ENCODE measurements at regions not wholly inside any gene's neighbourhood (a gene's known extent, or its start where the extent isn't known, plus 50 kb on each side); places are given as distances from the start of the nearest gene placed in this dataset.

DNA sequence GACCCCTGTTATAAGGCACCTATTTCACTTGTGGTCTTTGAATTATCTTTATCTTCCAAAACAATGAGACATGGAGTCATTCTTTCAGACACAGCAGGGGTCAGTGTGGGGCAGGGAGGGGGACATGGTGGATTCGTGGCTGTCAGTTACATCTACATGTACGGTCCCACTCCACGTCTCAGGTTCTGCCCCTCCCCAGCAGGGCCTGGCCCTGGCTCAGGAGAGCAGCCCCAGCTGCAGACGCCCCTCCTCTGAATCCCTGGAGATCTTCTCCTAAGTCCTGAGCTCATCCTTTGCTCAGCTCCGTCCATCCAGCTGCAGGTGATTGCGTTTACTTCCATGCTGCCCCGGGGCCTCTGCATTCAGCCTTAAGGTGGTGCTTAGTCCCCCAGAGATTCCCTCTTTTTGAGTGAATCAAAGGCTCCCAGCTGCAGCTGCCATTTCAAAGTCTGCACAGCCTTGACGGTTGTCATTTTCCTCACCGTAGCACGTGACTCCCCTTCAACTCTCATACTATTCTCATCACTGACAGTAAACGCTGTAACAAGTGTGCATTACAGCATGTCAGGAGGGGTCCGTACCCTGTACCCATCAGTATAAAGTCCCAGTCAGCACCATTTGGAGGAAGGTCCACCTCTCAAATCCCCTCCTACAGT is 113.4 kb upstream of the TCERG1L start:
- TF ChIP-seq, protein P1, sequence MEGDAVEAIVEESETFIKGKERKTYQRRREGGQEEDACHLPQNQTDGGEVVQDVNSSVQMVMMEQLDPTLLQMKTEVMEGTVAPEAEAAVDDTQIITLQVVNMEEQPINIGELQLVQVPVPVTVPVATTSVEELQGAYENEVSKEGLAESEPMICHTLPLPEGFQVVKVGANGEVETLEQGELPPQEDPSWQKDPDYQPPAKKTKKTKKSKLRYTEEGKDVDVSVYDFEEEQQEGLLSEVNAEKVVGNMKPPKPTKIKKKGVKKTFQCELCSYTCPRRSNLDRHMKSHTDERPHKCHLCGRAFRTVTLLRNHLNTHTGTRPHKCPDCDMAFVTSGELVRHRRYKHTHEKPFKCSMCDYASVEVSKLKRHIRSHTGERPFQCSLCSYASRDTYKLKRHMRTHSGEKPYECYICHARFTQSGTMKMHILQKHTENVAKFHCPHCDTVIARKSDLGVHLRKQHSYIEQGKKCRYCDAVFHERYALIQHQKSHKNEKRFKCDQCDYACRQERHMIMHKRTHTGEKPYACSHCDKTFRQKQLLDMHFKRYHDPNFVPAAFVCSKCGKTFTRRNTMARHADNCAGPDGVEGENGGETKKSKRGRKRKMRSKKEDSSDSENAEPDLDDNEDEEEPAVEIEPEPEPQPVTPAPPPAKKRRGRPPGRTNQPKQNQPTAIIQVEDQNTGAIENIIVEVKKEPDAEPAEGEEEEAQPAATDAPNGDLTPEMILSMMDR (IDR thresholded peaks at IDR 0.05; ENCODE audit: insufficient read depth, low read depth, low read length) = no peak
- no peak overlapping the region for H3K4me3 ChIP-seq (ENCODE audit: low read depth, low read length)
- no peak for DNase-seq (ENCODE audit: low read depth)

DNA sequence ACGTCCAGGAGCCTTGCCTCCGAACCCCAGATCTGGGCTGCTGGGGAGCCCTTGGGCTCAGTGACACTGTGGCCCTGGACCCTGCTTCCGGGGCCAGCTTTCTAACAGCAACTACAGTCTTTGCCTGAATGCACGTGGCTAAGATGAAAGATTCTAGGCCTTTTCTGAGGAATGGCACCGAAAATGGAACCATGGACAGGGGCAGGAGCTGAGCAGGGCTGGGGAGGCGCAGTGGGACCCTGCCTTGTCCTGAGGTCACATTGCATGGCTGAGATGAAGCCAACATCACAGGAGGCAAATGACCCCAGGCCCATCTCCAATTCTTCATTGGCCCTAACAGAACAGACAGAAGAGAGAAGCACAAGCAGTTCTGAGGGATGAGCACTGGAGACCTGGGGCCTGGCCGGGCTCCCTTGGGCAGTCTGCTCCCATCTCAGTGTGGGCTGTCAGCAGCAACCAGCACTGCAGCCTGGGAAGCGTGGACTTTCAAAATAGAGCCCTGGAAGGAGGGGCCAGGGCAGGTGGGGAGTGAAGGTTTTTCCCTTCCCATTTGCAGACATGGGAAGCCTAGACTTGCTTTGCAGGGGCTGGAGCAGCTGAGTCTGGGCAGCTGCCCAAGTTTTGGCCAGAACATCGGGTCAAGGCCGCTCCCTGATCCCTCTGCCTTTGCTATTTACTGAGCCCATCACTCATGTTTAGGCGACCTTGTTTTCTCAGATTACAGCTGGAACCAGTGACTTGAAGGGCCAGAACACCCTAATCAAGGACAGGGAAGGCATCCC is 114.4 kb upstream of the TCERG1L start:
- TF ChIP-seq, protein P1 (IDR thresholded peaks at IDR 0.05; ENCODE audit: insufficient read depth, low read depth, low read length) = no peak
- no peak overlapping the region for H3K4me3 ChIP-seq (ENCODE audit: low read depth, low read length)
- no peak for DNase-seq (ENCODE audit: low read depth)

- H3K4me3 ChIP-seq (ENCODE audit: low read depth, low read length) = no peak overlapping the region
- DNase-seq (ENCODE audit: low read depth) = no peak
- TF ChIP-seq, protein P1 (IDR thresholded peaks at IDR 0.05; ENCODE audit: insufficient read depth, low read depth, low read length) = no peak
Observed at GRCh38 chr10:131426534-131426898, 115.0 kb upstream of the TCERG1L start.

DNA sequence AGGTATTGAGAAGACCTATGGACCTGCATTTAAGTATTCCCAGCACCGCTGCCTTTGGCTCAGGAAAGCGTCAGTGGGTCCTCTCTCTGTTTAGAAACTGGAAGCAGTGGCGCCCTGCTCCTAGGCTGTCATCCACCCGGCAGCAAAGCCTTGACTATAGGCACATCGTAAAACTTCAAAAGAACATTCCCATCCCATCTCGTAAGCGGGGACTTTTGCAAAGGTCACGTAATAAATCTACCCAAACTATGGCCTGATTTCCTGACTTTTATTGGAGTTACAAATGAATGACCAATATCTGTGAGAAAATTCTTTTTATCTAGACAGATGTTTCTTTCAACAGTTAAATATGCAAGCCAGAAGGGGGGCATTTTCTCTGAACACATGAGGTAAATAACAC is 115.8 kb upstream of the TCERG1L start:
- no peak overlapping the region for H3K4me3 ChIP-seq (ENCODE audit: low read depth, low read length)
- no peak for DNase-seq (ENCODE audit: low read depth)
- TF ChIP-seq, protein P1 (IDR thresholded peaks at IDR 0.05; ENCODE audit: insufficient read depth, low read depth, low read length) = no peak

GRCh38 chr10:131427901-131428300 is 116.4 kb upstream of the TCERG1L start:
- no peak overlapping the region for H3K4me3 ChIP-seq (ENCODE audit: low read depth, low read length)
- DNase-seq (ENCODE audit: low read depth) = no peak
- TF ChIP-seq, protein P1 (IDR thresholded peaks at IDR 0.05; ENCODE audit: insufficient read depth, low read depth, low read length) = no peak

- no peak overlapping the region for H3K4me3 ChIP-seq (ENCODE audit: low read depth, low read length)
- DNase-seq (ENCODE audit: low read depth) = no peak
- TF ChIP-seq, protein P1 (IDR thresholded peaks at IDR 0.05; ENCODE audit: insufficient read depth, low read depth, low read length) = no peak
Observed at GRCh38 chr10:131429141-131429540, 117.6 kb upstream of the TCERG1L start.

Measured in fibroblast of villous mesenchyme (primary cell).